Kidney (tissue), 13 donors: ENCODE measurements at regions not wholly inside any gene's neighbourhood (a gene's known extent, or its start where the extent isn't known, plus 50 kb on each side); places are given as distances from the start of the nearest gene placed in this dataset.

Source experiments
- DNase-seq, 5 donors: peaks; one replicate each; pipeline ENCODE4 v3.0.0-alpha.2; 2013 to 2020
- FAIRE-seq: peaks from 2 replicates; lab custom pipeline; 2012; peaks lifted over from hg19 to GRCh38; lab: Jason Lieb, UNC
- H3K27ac ChIP-seq, 2 donors: one replicate each; pipeline ENCODE4 v1.7.0; 2013; ENCODE audit warnings: low read depth in 2 of 2, low read length in 2 of 2, inconsistent platforms in 1 of 2
- H3K27me3 ChIP-seq: one replicate; pipeline ENCODE4 v1.7.1; 2013; ENCODE audit warnings: low read length, inconsistent platforms; ENCODE audit not compliant: control insufficient read depth, insufficient read depth
- H3K36me3 ChIP-seq, 3 donors: one replicate each; pipeline versions ENCODE4 v1.7.0 to v1.7.1; 2013; ENCODE audit warnings: low read length in 3 of 3, control low read depth in 1 of 3, inconsistent platforms in 1 of 3; ENCODE audit not compliant: insufficient read depth in 3 of 3, control insufficient read depth in 2 of 3
- H3K4me1 ChIP-seq, 3 donors: one replicate each; pipeline versions ENCODE4 v1.7.0 to v1.7.1; 2013; ENCODE audit warnings: low read length in 3 of 3, inconsistent platforms in 1 of 3, low read depth in 1 of 3; ENCODE audit not compliant: control insufficient read depth in 2 of 3, insufficient read depth in 2 of 3
- H3K4me3 ChIP-seq, 3 donors: one replicate each; pipeline versions ENCODE4 v1.7.0 to v1.8.1; 2013; ENCODE audit warnings: low read length in 3 of 3, control low read depth in 1 of 3, inconsistent platforms in 1 of 3
- H3K9ac ChIP-seq, 3 donors: one replicate each; pipeline versions ENCODE4 v1.7.0 to v1.7.1; 2013; ENCODE audit warnings: low read length in 3 of 3, control low read depth in 1 of 3, inconsistent platforms in 1 of 3
- H3K9me3 ChIP-seq, 3 donors: one replicate each; pipeline versions ENCODE4 v1.7.0 to v1.7.1; 2013; ENCODE audit warnings: low read length in 3 of 3, control low read depth in 1 of 3, inconsistent platforms in 1 of 3; ENCODE audit not compliant: control insufficient read depth in 2 of 3, insufficient read depth in 1 of 3
- CTCF ChIP-seq: IDR thresholded peaks from 3 replicates; pipeline ENCODE4 v1.5.1; 2012; ENCODE audit warnings: mild to moderate bottlenecking, moderate library complexity, borderline replicate concordance; ENCODE audit not compliant: insufficient read depth; ENCODE audit errors: extremely low read depth
- intact Hi-C: fragments of 100-400 bp; cut with DNase I; formaldehyde crosslinking; loops from one replicate; pipeline ENCODE4 v1.11.1; 2022
- donor health status: control.
- donor health status: control.
- donor health status: control.
- donor health status: control.
- donor health status: control.
- donor health status: DM: yes; HTN: yes; CAD: no.
- donor health status: Normal renal cell carcinoma (clear cell type).

- no peak overlapping the region for H3K4me3 ChIP-seq
- H3K9ac ChIP-seq, result no peak overlapping the region
- no peaks in the 10 kb centered on the region for H3K36me3 ChIP-seq
- no peaks in the 10 kb centered on the region for H3K27me3 ChIP-seq
- FAIRE-seq (no peak), DNase-seq (no peak)
- intact Hi-C loops, result no loop called here
- peaks cover 0 to 2% (median 0%) of the 10 kb centered on the region in 3 donors for H3K9me3 ChIP-seq
- no peaks in the 10 kb centered on the region for H3K4me1 ChIP-seq
- H3K27ac ChIP-seq, result no peak overlapping the region
- TF ChIP-seq CTCF, result no peak
Measured at GRCh38 chr10:44439239-44439957, 54.5 kb upstream of the CXCL12 start.

- Histone ChIP-seq H3K27me3 (no peaks in the 10 kb centered on the region), H3K4me3 (no peak overlapping the region), H3K36me3 (no peaks in the 10 kb centered on the region), H3K9me3 (peaks cover 0 to 2% (median under 1%) of the 10 kb centered on the region in 3 donors), H3K27ac (no peak overlapping the region), H3K4me1 (no peaks in the 10 kb centered on the region), H3K9ac (no peak overlapping the region)
- intact Hi-C loops, result no loop called here
- FAIRE-seq, result no peak
- DNase-seq, result no peak
- TF ChIP-seq CTCF, result no peak
Measured at GRCh38 chr10:44439958-44440244, 55.0 kb upstream of the CXCL12 start.

GRCh38 chr10:44457259-44457658, 72.4 kb upstream of the CXCL12 start:
- no peak overlapping the region for H3K27ac ChIP-seq
- H3K4me3 ChIP-seq, result no peak overlapping the region
- no peaks in the 10 kb centered on the region for H3K27me3 ChIP-seq
- FAIRE-seq (no peak), DNase-seq (no peak)
- no peak overlapping the region for H3K9ac ChIP-seq
- H3K9me3 ChIP-seq, result no peaks in the 10 kb centered on the region
- H3K36me3 ChIP-seq, result no peaks in the 10 kb centered on the region
- H3K4me1 ChIP-seq, result no peaks in the 10 kb centered on the region
- no peak for TF ChIP-seq CTCF
- intact Hi-C loops, result no loop called here
